ENCODE measurements at regions not wholly inside any gene's neighbourhood (a gene's known extent, or its start where the extent isn't known, plus 50 kb on each side); places are given as distances from the start of the nearest gene placed in this dataset.

DNA sequence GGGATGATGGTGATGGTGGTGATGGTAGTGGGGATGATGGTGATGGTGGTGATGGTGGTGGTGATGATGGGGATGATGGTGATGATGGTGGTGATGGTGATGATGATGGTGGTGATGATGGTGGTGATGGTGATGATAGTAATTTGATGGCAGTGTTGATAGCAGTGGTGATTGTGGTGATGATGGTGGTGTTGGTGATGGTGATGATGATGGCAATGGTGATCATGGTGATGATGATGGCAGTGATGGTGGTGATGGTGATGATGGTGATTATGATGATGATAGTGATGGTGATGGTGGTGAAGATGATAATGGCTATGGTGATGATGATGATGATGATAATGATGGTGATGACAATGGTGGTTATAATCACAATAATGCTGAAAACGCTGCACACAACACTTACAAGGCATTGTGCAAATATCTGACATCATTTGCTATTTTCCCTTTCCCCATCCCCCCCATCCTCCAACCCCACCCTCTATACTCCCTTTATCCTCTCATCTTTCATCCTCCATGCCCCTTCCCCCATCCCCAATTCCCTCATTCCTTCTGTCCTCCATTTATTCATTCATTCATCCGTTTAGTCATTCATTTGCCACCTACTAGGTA is 230.1 kb downstream of the BRD1 start:
- Histone ChIP-seq H3K36me3 (no peaks in the 10 kb centered on the region), H3K4me1 (ENCODE audit: insufficient read depth) (no peaks in the 10 kb centered on the region), H3K27me3 (no peaks in the 10 kb centered on the region), H3K9me3 (no peaks in the 10 kb centered on the region), H3K27ac (no peak overlapping the region), H3K4me3 (no peak overlapping the region)
- TF ChIP-seq POLR2A (IDR thresholded peaks at IDR 0.05) (no peak), EP300 (IDR thresholded peaks at IDR 0.05) (no peak)
- TF ChIP-seq, protein P1, sequence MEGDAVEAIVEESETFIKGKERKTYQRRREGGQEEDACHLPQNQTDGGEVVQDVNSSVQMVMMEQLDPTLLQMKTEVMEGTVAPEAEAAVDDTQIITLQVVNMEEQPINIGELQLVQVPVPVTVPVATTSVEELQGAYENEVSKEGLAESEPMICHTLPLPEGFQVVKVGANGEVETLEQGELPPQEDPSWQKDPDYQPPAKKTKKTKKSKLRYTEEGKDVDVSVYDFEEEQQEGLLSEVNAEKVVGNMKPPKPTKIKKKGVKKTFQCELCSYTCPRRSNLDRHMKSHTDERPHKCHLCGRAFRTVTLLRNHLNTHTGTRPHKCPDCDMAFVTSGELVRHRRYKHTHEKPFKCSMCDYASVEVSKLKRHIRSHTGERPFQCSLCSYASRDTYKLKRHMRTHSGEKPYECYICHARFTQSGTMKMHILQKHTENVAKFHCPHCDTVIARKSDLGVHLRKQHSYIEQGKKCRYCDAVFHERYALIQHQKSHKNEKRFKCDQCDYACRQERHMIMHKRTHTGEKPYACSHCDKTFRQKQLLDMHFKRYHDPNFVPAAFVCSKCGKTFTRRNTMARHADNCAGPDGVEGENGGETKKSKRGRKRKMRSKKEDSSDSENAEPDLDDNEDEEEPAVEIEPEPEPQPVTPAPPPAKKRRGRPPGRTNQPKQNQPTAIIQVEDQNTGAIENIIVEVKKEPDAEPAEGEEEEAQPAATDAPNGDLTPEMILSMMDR (IDR thresholded peaks at IDR 0.05), result no peak
- intact Hi-C loops (cut with DNase I), result loop anchor here in 2 of 4 donors (10.0 kb wide), 2 partner anchors 53 to 57 kb away; no protein-coding TSS in a partner anchor
- DNase-seq, result no peak
- 76 to 83% (median 77%) methylated on average over 2 of the region's 2 CpGs for WGBS, 3 donors

GRCh38 chr22:49595465-49596078 is 232.1 kb downstream of the BRD1 start:
- no peak overlapping the region for H3K27ac ChIP-seq
- H3K27me3 ChIP-seq, result no peaks in the 10 kb centered on the region
- 90 to 92% (median 91%) methylated on average over 6 of the region's 6 CpGs for WGBS, 3 donors
- H3K9me3 ChIP-seq, result no peaks in the 10 kb centered on the region
- no peaks in the 10 kb centered on the region for H3K4me1 ChIP-seq (ENCODE audit: insufficient read depth)
- intact Hi-C loops (cut with DNase I), result loop anchor here in 2 of 4 donors (10.0 kb wide), 2 partner anchors 51 to 59 kb away; no protein-coding TSS in a partner anchor
- DNase-seq, result no peak
- H3K36me3 ChIP-seq, result no peaks in the 10 kb centered on the region
- TF ChIP-seq, protein P1 (IDR thresholded peaks at IDR 0.05), result no peak
- no peak for TF ChIP-seq EP300 (IDR thresholded peaks at IDR 0.05)
- TF ChIP-seq POLR2A (IDR thresholded peaks at IDR 0.05), result no peak
- no peak overlapping the region for H3K4me3 ChIP-seq

DNA sequence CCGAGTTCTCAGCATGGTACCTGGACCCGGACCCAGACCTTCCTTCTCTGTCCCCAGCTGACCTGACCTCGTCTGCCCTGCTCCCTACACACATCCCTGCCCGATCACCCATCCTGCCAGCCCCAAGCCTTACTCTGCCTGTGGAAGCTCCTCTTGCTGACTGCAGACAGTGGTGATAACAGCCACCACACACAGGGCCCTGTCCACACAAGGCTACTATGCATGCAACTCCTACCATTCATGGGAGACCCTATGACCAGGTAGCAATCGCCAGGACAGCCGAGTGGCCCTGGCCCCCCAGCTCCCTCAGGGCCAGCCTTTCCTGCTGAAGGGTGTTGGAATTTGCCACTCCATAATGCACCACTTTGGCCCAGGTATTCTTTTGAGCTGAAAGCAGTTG is 233.6 kb downstream of the BRD1 start:
- H3K27ac ChIP-seq, result no peak overlapping the region
- no peaks in the 10 kb centered on the region for H3K9me3 ChIP-seq
- TF ChIP-seq, protein P1 (IDR thresholded peaks at IDR 0.05), result no peak
- TF ChIP-seq EP300 (IDR thresholded peaks at IDR 0.05), result no peak
- no peak for TF ChIP-seq POLR2A (IDR thresholded peaks at IDR 0.05)
- no peak for DNase-seq
- no peaks in the 10 kb centered on the region for H3K27me3 ChIP-seq
- no peaks in the 10 kb centered on the region for H3K36me3 ChIP-seq
- no peak overlapping the region for H3K4me3 ChIP-seq
- intact Hi-C loops (cut with DNase I), result loop anchor here in 2 of 4 donors (10.0 kb wide), 2 partner anchors 49 to 61 kb away; no protein-coding TSS in a partner anchor
- H3K4me1 ChIP-seq (ENCODE audit: insufficient read depth), result no peaks in the 10 kb centered on the region
- WGBS, 3 donors, result 81 to 83% (median 81%) methylated on average over 6 of the region's 6 CpGs

GRCh38 chr22:49593509-49593908 is 234.2 kb downstream of the BRD1 start:
- intact Hi-C loops (cut with DNase I), result loop anchor here in 2 of 4 donors (10.0 kb wide), 2 partner anchors 49 to 61 kb away; no protein-coding TSS in a partner anchor
- H3K36me3 ChIP-seq, result no peaks in the 10 kb centered on the region
- DNase-seq, result no peak
- H3K9me3 ChIP-seq, result no peaks in the 10 kb centered on the region
- 83 to 90% (median 89%) methylated on average over 7 of the region's 7 CpGs for WGBS, 3 donors
- no peaks in the 10 kb centered on the region for H3K27me3 ChIP-seq
- TF ChIP-seq POLR2A (IDR thresholded peaks at IDR 0.05) (no peak), EP300 (IDR thresholded peaks at IDR 0.05) (no peak)
- TF ChIP-seq, protein P1 (IDR thresholded peaks at IDR 0.05), result no peak
- no peak overlapping the region for H3K27ac ChIP-seq
- H3K4me1 ChIP-seq (ENCODE audit: insufficient read depth), result no peaks in the 10 kb centered on the region
- H3K4me3 ChIP-seq, result no peak overlapping the region
